ENCODE measurements at regions not wholly inside any gene's neighbourhood (a gene's known extent, or its start where the extent isn't known, plus 50 kb on each side); places are given as distances from the start of the nearest gene placed in this dataset.

GRCh38 chr7:112891698-112892097 is 101.5 kb upstream of the TMEM168 start:
- no peak for DNase-seq (ENCODE audit: low read depth in 2 of 2)
- no peak overlapping the region for H3K4me3 ChIP-seq (replicated peaks in 1 of 2; ENCODE audit: low read depth in 2 of 2, low read length in 2 of 2)
- TF ChIP-seq CTCF (IDR thresholded peaks at IDR 0.05; ENCODE audit: low read depth, low read length) = no peak

GRCh38 chr7:112889834-112890438 is 99.7 kb upstream of the TMEM168 start:
- no peak for TF ChIP-seq CTCF (IDR thresholded peaks at IDR 0.05; ENCODE audit: low read depth, low read length)

GRCh38 chr7:112889268-112889667 is 99.1 kb upstream of the TMEM168 start:
- no peak for TF ChIP-seq CTCF (IDR thresholded peaks at IDR 0.05; ENCODE audit: low read depth, low read length)

More at GRCh38 chr7:112889834-112890438, 99.7 kb upstream of the TMEM168 start:
- no peak for DNase-seq (ENCODE audit: low read depth in 2 of 2)
- no peak overlapping the region for H3K4me3 ChIP-seq (replicated peaks in 1 of 2; ENCODE audit: low read depth in 2 of 2, low read length in 2 of 2)

GRCh38 chr7:112888781-112889180 is 98.6 kb upstream of the TMEM168 start:
- no peak for DNase-seq (ENCODE audit: low read depth in 2 of 2)
- no peak for TF ChIP-seq CTCF (IDR thresholded peaks at IDR 0.05; ENCODE audit: low read depth, low read length)
- H3K4me3 ChIP-seq (replicated peaks in 1 of 2; ENCODE audit: low read depth in 2 of 2, low read length in 2 of 2) = no peak overlapping the region

More at GRCh38 chr7:112889268-112889667, 99.1 kb upstream of the TMEM168 start:
- no peak overlapping the region for H3K4me3 ChIP-seq (replicated peaks in 1 of 2; ENCODE audit: low read depth in 2 of 2, low read length in 2 of 2)
- no peak for DNase-seq (ENCODE audit: low read depth in 2 of 2)

GRCh38 chr7:112887976-112888375 is 97.8 kb upstream of the TMEM168 start:
- no peak for DNase-seq (ENCODE audit: low read depth in 2 of 2)
- TF ChIP-seq CTCF (IDR thresholded peaks at IDR 0.05; ENCODE audit: low read depth, low read length) = no peak
- no peak overlapping the region for H3K4me3 ChIP-seq (replicated peaks in 1 of 2; ENCODE audit: low read depth in 2 of 2, low read length in 2 of 2)

- DNase-seq (ENCODE audit: low read depth in 2 of 2) = no peak
- TF ChIP-seq CTCF (IDR thresholded peaks at IDR 0.05; ENCODE audit: low read depth, low read length) = no peak
- H3K4me3 ChIP-seq (replicated peaks in 1 of 2; ENCODE audit: low read depth in 2 of 2, low read length in 2 of 2) = no peak overlapping the region
These were observed 97.1 kb upstream of the TMEM168 start for GRCh38 chr7:112887337-112887736.

GRCh38 chr7:112886208-112886607 is 96.0 kb upstream of the TMEM168 start:
- no peak for TF ChIP-seq CTCF (IDR thresholded peaks at IDR 0.05; ENCODE audit: low read depth, low read length)
- DNase-seq (ENCODE audit: low read depth in 2 of 2) = no peak
- no peak overlapping the region for H3K4me3 ChIP-seq (replicated peaks in 1 of 2; ENCODE audit: low read depth in 2 of 2, low read length in 2 of 2)

Measured in cardiac fibroblast (primary cell).